ENCODE measurements at regions not wholly inside any gene's neighbourhood (a gene's known extent, or its start where the extent isn't known, plus 50 kb on each side); places are given as distances from the start of the nearest gene placed in this dataset.
"Not testable (repeated sequence)": the region's sequence is repeated elsewhere in the genome, so short reads cannot be mapped to it uniquely, and the experiment has no call there.

GRCh38 chr6:169920359-169921020, 169.1 kb downstream of the ERMARD start:
- Histone ChIP-seq H3K4me3 (ENCODE audit: low read length) (no peak overlapping the region), H3K27me3 (ENCODE audit: control insufficient read depth, insufficient read depth, low read length) (no peaks in the 10 kb centered on the region), H3K9ac (ENCODE audit: low read length) (no peak overlapping the region), H3K4me1 (ENCODE audit: control insufficient read depth, insufficient read depth, low read length) (no peaks in the 10 kb centered on the region), H3K27ac (ENCODE audit: low read depth, low read length) (no peak overlapping the region), H3K36me3 (ENCODE audit: control insufficient read depth, insufficient read depth, low read length) (no peaks in the 10 kb centered on the region)

- no peaks in the 10 kb centered on the region for H3K36me3 ChIP-seq (ENCODE audit: control insufficient read depth, insufficient read depth, low read length)
- H3K27me3 ChIP-seq (ENCODE audit: control insufficient read depth, insufficient read depth, low read length): no peaks in the 10 kb centered on the region
- H3K9ac ChIP-seq (ENCODE audit: low read length): no peak overlapping the region
- no peak overlapping the region for H3K4me3 ChIP-seq (ENCODE audit: low read length)
- H3K4me1 ChIP-seq (ENCODE audit: control insufficient read depth, insufficient read depth, low read length): no peaks in the 10 kb centered on the region
- no peak overlapping the region for H3K27ac ChIP-seq (ENCODE audit: low read depth, low read length)
These were observed 167.6 kb downstream of the ERMARD start for GRCh38 chr6:169918954-169919549.

GRCh38 chr6:169918239-169918953, 167.0 kb downstream of the ERMARD start:
- Histone ChIP-seq H3K4me1 (ENCODE audit: control insufficient read depth, insufficient read depth, low read length) (no peaks in the 10 kb centered on the region), H3K9ac (ENCODE audit: low read length) (no peak overlapping the region), H3K4me3 (ENCODE audit: low read length) (no peak overlapping the region), H3K36me3 (ENCODE audit: control insufficient read depth, insufficient read depth, low read length) (no peaks in the 10 kb centered on the region), H3K27me3 (ENCODE audit: control insufficient read depth, insufficient read depth, low read length) (no peaks in the 10 kb centered on the region), H3K27ac (ENCODE audit: low read depth, low read length) (no peak overlapping the region)

GRCh38 chr6:169917153-169917552, 165.7 kb downstream of the ERMARD start:
- Histone ChIP-seq H3K4me3 (ENCODE audit: low read length) (no peak overlapping the region), H3K27ac (ENCODE audit: low read depth, low read length) (no peak overlapping the region), H3K27me3 (ENCODE audit: control insufficient read depth, insufficient read depth, low read length) (no peaks in the 10 kb centered on the region), H3K36me3 (ENCODE audit: control insufficient read depth, insufficient read depth, low read length) (no peaks in the 10 kb centered on the region), H3K9ac (ENCODE audit: low read length) (no peak overlapping the region), H3K4me1 (ENCODE audit: control insufficient read depth, insufficient read depth, low read length) (no peaks in the 10 kb centered on the region)

- no peaks in the 10 kb centered on the region for H3K36me3 ChIP-seq (ENCODE audit: control insufficient read depth, insufficient read depth, low read length)
- no peak overlapping the region for H3K27ac ChIP-seq (ENCODE audit: low read depth, low read length)
- H3K4me3 ChIP-seq (ENCODE audit: low read length): no peak overlapping the region
- H3K4me1 ChIP-seq (ENCODE audit: control insufficient read depth, insufficient read depth, low read length): no peaks in the 10 kb centered on the region
- no peak overlapping the region for H3K9ac ChIP-seq (ENCODE audit: low read length)
- no peaks in the 10 kb centered on the region for H3K27me3 ChIP-seq (ENCODE audit: control insufficient read depth, insufficient read depth, low read length)
These were observed 164.5 kb downstream of the ERMARD start for GRCh38 chr6:169915769-169916550.

GRCh38 chr6:169913745-169914144, 162.3 kb downstream of the ERMARD start:
- not testable (repeated sequence) for H3K27me3 ChIP-seq (ENCODE audit: control insufficient read depth, insufficient read depth, low read length); H3K9ac ChIP-seq (ENCODE audit: low read length); H3K27ac ChIP-seq (ENCODE audit: low read depth, low read length); H3K36me3 ChIP-seq (ENCODE audit: control insufficient read depth, insufficient read depth, low read length); H3K4me1 ChIP-seq (ENCODE audit: control insufficient read depth, insufficient read depth, low read length); H3K4me3 ChIP-seq (ENCODE audit: low read length)

- Histone ChIP-seq H3K36me3 (ENCODE audit: control insufficient read depth, insufficient read depth, low read length) (no peaks in the 10 kb centered on the region), H3K4me1 (ENCODE audit: control insufficient read depth, insufficient read depth, low read length) (no peaks in the 10 kb centered on the region), H3K27ac (ENCODE audit: low read depth, low read length) (no peak overlapping the region), H3K9ac (ENCODE audit: low read length) (no peak overlapping the region), H3K27me3 (ENCODE audit: control insufficient read depth, insufficient read depth, low read length) (no peaks in the 10 kb centered on the region), H3K4me3 (ENCODE audit: low read length) (no peak overlapping the region)
These were observed 161.7 kb downstream of the ERMARD start for GRCh38 chr6:169913096-169913638.

GRCh38 chr6:169912266-169913095, 161.1 kb downstream of the ERMARD start:
- Histone ChIP-seq H3K4me3 (ENCODE audit: low read length) (no peak overlapping the region), H3K27ac (ENCODE audit: low read depth, low read length) (no peak overlapping the region), H3K27me3 (ENCODE audit: control insufficient read depth, insufficient read depth, low read length) (no peaks in the 10 kb centered on the region), H3K9ac (ENCODE audit: low read length) (no peak overlapping the region), H3K36me3 (ENCODE audit: control insufficient read depth, insufficient read depth, low read length) (no peaks in the 10 kb centered on the region), H3K4me1 (ENCODE audit: control insufficient read depth, insufficient read depth, low read length) (no peaks in the 10 kb centered on the region)

- no peak overlapping the region for H3K4me3 ChIP-seq (ENCODE audit: low read length)
- no peaks in the 10 kb centered on the region for H3K4me1 ChIP-seq (ENCODE audit: control insufficient read depth, insufficient read depth, low read length)
- H3K27me3 ChIP-seq (ENCODE audit: control insufficient read depth, insufficient read depth, low read length): no peaks in the 10 kb centered on the region
- no peaks in the 10 kb centered on the region for H3K36me3 ChIP-seq (ENCODE audit: control insufficient read depth, insufficient read depth, low read length)
- no peak overlapping the region for H3K9ac ChIP-seq (ENCODE audit: low read length)
- no peak overlapping the region for H3K27ac ChIP-seq (ENCODE audit: low read depth, low read length)
These were observed 160.1 kb downstream of the ERMARD start for GRCh38 chr6:169911264-169912263.

- no peaks in the 10 kb centered on the region for H3K4me1 ChIP-seq (ENCODE audit: control insufficient read depth, insufficient read depth, low read length)
- H3K36me3 ChIP-seq (ENCODE audit: control insufficient read depth, insufficient read depth, low read length): no peaks in the 10 kb centered on the region
- no peak overlapping the region for H3K4me3 ChIP-seq (ENCODE audit: low read length)
- no peak overlapping the region for H3K27ac ChIP-seq (ENCODE audit: low read depth, low read length)
- no peak overlapping the region for H3K9ac ChIP-seq (ENCODE audit: low read length)
- H3K27me3 ChIP-seq (ENCODE audit: control insufficient read depth, insufficient read depth, low read length): no peaks in the 10 kb centered on the region
These were observed 157.7 kb downstream of the ERMARD start for GRCh38 chr6:169909113-169909512.

Measured in rectal smooth muscle tissue (tissue), 1 donor.